ENCODE measurements at regions not wholly inside any gene's neighbourhood (a gene's known extent, or its start where the extent isn't known, plus 50 kb on each side); places are given as distances from the start of the nearest gene placed in this dataset.

DNA sequence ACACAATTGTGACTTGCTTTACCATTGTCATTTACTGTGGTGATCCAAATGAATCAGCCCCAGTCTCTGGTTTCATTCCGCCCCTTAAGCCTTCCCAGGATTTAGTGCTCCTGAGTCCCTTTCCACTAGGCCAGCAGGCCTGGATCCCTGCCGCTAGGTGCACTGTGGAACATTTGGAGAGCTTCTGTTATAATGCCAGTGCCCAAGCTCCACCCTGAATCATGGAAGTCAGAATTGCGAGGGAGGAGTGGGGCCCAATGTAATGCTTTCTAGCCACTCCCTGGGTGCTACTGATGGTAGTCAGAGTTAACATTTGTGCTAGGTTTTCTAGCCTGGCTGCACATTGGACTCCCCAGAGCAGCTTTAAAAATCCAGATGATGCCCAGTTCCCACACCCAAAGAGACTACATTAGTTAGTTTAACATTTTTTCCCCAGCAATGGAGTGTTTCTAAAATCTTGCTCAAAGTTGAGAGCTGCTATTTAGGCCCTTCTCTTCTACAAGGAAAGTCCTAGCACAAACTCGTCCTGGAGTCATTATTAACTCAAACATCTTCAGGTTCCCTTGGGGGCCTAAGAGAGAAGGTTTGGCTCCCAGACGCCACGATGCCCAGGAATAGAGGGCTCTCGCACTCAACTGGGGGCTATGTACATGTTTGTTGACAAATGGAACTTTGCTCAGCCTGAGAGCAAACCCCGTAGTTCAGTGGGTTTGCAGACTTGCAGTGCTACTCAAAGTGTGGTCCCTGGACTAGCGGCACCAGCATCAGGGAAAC is 366.7 kb upstream of the PROK2 start:
- TF ChIP-seq FOXJ3 (CRISPR knock-in tag; IDR thresholded peaks at IDR 0.05) (no peak), MXI1 (IDR thresholded peaks at IDR 0.05; ENCODE audit: low read depth, low read length) (no peak), POLR2AphosphoS5 (IDR thresholded peaks at IDR 0.05; ENCODE audit: low read depth, low read length) (no peak), SMC3 (IDR thresholded peaks at IDR 0.05; ENCODE audit: low read depth, low read length) (no peak), RFX5 (IDR thresholded peaks at IDR 0.05; ENCODE audit: low read length) (no peak), GABPA (IDR thresholded peaks at IDR 0.05; ENCODE audit: low read depth) (no peak)
- TF ChIP-seq, protein P1, sequence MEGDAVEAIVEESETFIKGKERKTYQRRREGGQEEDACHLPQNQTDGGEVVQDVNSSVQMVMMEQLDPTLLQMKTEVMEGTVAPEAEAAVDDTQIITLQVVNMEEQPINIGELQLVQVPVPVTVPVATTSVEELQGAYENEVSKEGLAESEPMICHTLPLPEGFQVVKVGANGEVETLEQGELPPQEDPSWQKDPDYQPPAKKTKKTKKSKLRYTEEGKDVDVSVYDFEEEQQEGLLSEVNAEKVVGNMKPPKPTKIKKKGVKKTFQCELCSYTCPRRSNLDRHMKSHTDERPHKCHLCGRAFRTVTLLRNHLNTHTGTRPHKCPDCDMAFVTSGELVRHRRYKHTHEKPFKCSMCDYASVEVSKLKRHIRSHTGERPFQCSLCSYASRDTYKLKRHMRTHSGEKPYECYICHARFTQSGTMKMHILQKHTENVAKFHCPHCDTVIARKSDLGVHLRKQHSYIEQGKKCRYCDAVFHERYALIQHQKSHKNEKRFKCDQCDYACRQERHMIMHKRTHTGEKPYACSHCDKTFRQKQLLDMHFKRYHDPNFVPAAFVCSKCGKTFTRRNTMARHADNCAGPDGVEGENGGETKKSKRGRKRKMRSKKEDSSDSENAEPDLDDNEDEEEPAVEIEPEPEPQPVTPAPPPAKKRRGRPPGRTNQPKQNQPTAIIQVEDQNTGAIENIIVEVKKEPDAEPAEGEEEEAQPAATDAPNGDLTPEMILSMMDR (IDR thresholded peaks at IDR 0.05) = no peak
- TF ChIP-seq, protein P2, sequence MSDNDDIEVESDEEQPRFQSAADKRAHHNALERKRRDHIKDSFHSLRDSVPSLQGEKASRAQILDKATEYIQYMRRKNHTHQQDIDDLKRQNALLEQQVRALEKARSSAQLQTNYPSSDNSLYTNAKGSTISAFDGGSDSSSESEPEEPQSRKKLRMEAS (IDR thresholded peaks at IDR 0.05; ENCODE audit: low read depth) = no peak
- TF ChIP-seq, protein P3, sequence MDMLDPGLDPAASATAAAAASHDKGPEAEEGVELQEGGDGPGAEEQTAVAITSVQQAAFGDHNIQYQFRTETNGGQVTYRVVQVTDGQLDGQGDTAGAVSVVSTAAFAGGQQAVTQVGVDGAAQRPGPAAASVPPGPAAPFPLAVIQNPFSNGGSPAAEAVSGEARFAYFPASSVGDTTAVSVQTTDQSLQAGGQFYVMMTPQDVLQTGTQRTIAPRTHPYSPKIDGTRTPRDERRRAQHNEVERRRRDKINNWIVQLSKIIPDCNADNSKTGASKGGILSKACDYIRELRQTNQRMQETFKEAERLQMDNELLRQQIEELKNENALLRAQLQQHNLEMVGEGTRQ (IDR thresholded peaks at IDR 0.05; ENCODE audit: borderline replicate concordance, low read depth, low read length) = no peak
